H1 (cell line): ENCODE measurements at regions not wholly inside any gene's neighbourhood (a gene's known extent, or its start where the extent isn't known, plus 50 kb on each side); places are given as distances from the start of the nearest gene placed in this dataset.
A peak's percentile ranks its signal among the peaks of the same experiment; 100 is the strongest.

Experiments used
- CTCF ChIA-PET: fragments of 300-600 bp; sonication (Branson Sonifier 250); formaldehyde crosslinking; loops from one replicate; lab custom pipeline; 2021; ENCODE audit not compliant: partially characterized antibody; lab: Charles Lee
- POLR2A ChIA-PET: fragments of 300-600 bp; sonication (Branson Sonifier 250); formaldehyde crosslinking; loops from one replicate; lab custom pipeline; 2021; ENCODE audit warnings: inconsistent platforms; ENCODE audit not compliant: partially characterized antibody; lab: Charles Lee
- DNase-seq, 2 experiments: peaks; one replicate each; pipeline versions ENCODE4 v3.0.0 to v3.0.0-alpha.2; 2010 to 2022; ENCODE audit warnings: low spot score in 2 of 2, low read depth in 1 of 2, mixed read lengths in 1 of 2
- FAIRE-seq: peaks from 2 replicates; lab custom pipeline; 2011; peaks lifted over from hg19 to GRCh38; lab: Jason Lieb, UNC
- H2AFZ ChIP-seq: 2 replicates; pipeline ENCODE4 v1.8.1; 2012; ENCODE audit warnings: low read length, inconsistent platforms
- H2AK5ac ChIP-seq: 2 replicates; pipeline ENCODE4 v1.6.1; 2013; ENCODE audit warnings: low read depth, low read length
- H2BK120ac ChIP-seq: replicated peaks from 2 replicates; pipeline ENCODE3; 2013; ENCODE audit warnings: low read depth, low read length, inconsistent platforms
- H2BK12ac ChIP-seq: 2 replicates; pipeline ENCODE4 v1.6.1; 2013; ENCODE audit warnings: low read depth, low read length
- H2BK15ac ChIP-seq: 2 replicates; pipeline ENCODE4 v1.6.1; 2013; ENCODE audit warnings: low read length
- H2BK20ac ChIP-seq: 2 replicates; pipeline ENCODE4 v1.6.1; 2013; ENCODE audit warnings: low read length
- H2BK5ac ChIP-seq: 2 replicates; pipeline ENCODE4 v1.6.1; 2013; ENCODE audit warnings: low read depth, low read length
- H3K14ac ChIP-seq: 2 replicates; pipeline ENCODE4 v1.6.1; 2013; ENCODE audit warnings: inconsistent platforms; ENCODE audit not compliant: insufficient read length
- H3K18ac ChIP-seq: 2 replicates; pipeline ENCODE4 v1.6.1; 2013; ENCODE audit warnings: low read length; ENCODE audit errors: extremely low read depth
- H3K23ac ChIP-seq: 2 replicates; pipeline ENCODE4 v1.6.1; 2013; ENCODE audit warnings: inconsistent platforms; ENCODE audit not compliant: insufficient read length
- H3K23me2 ChIP-seq: 2 replicates; pipeline ENCODE4 v1.6.1; 2013; ENCODE audit warnings: low read depth, low read length
- H3K27ac ChIP-seq: 2 replicates; pipeline ENCODE4 v1.6.1; 2011; ENCODE audit warnings: low read depth, low read length, inconsistent platforms
- H3K27me3 ChIP-seq, 4 experiments: replicated peaks in 1 of 4; 1 replicate in 1 of 4; 2 replicates in 3 of 4; pipeline versions ENCODE4 v1.6.1 to v1.8.1; 2011 to 2013; ENCODE audit warnings: low read length in 3 of 4, mild to moderate bottlenecking in 3 of 4, inconsistent platforms in 2 of 4, mixed read lengths in 2 of 4, moderate library complexity in 1 of 4; ENCODE audit not compliant: control insufficient read depth in 3 of 4, insufficient read depth in 3 of 4; ENCODE audit errors: extremely low read depth in 1 of 4
- H3K36me3 ChIP-seq, 4 experiments: 2 replicates each; pipeline versions ENCODE4 v1.6.1 to v1.8.1; 2011 to 2013; ENCODE audit warnings: mild to moderate bottlenecking in 4 of 4, low read length in 3 of 4, moderate library complexity in 2 of 4, control low read depth in 1 of 4, inconsistent platforms in 1 of 4; ENCODE audit not compliant: insufficient read depth in 4 of 4, control insufficient read depth in 2 of 4
- H3K4ac ChIP-seq: replicated peaks from 2 replicates; pipeline ENCODE3; 2013; ENCODE audit warnings: low read length, low read depth, mixed read lengths, inconsistent platforms; ENCODE audit not compliant: insufficient read length
- H3K4me1 ChIP-seq, 4 experiments: replicated peaks in 1 of 4; 1 replicate in 1 of 4; 2 replicates in 3 of 4; pipeline versions ENCODE4 v1.6.1 to v1.8.1; 2011 to 2013; ENCODE audit warnings: low read length in 3 of 4, inconsistent platforms in 2 of 4, mixed read lengths in 1 of 4; ENCODE audit not compliant: insufficient read depth in 4 of 4, control insufficient read depth in 3 of 4
- H3K4me2 ChIP-seq, 2 experiments: 2 replicates each; pipeline versions ENCODE4 v1.6.1 to v1.8.1; 2011 to 2013; ENCODE audit warnings: low read depth in 2 of 2, low read length in 2 of 2, control low read depth in 1 of 2, inconsistent platforms in 1 of 2, mild to moderate bottlenecking in 1 of 2; ENCODE audit not compliant: insufficient read depth in 1 of 2
- H3K4me3 ChIP-seq, 4 experiments: fragments of 200-600, 300-600 bp in 1 of 4; sonication (generic), shearing (Covaris generic), sonication (Bioruptor Twin) in 1 of 4; 2 replicates each; pipeline versions ENCODE4 v1.5.1 to v1.8.1; 2011 to 2016; ENCODE audit warnings: low read length in 4 of 4, low read depth in 3 of 4, control low read depth in 2 of 4, inconsistent platforms in 2 of 4, mild to moderate bottlenecking in 2 of 4, mixed read lengths in 1 of 4, moderate library complexity in 1 of 4; ENCODE audit not compliant: insufficient read depth in 2 of 4; ENCODE audit errors: extremely low read depth in 1 of 4
- H3K56ac ChIP-seq: replicated peaks from 2 replicates; pipeline ENCODE3; 2013; ENCODE audit warnings: low read depth, mild to moderate bottlenecking, mixed read lengths, low read length, inconsistent platforms; ENCODE audit not compliant: insufficient read length
- H3K79me1 ChIP-seq: 2 replicates; pipeline ENCODE4 v1.6.1; 2013; ENCODE audit warnings: low read depth, low read length, control low read depth
- H3K79me2 ChIP-seq, 2 experiments: 2 replicates each; pipeline versions ENCODE4 v1.6.1 to v1.8.1; 2012 to 2013; ENCODE audit warnings: low read length in 2 of 2, mild to moderate bottlenecking in 2 of 2, inconsistent platforms in 1 of 2; ENCODE audit not compliant: insufficient read depth in 2 of 2, control insufficient read depth in 1 of 2
- H3K9ac ChIP-seq, 4 experiments: replicated peaks in 1 of 4; 1 replicate in 1 of 4; 2 replicates in 3 of 4; pipeline versions ENCODE4 v1.6.1 to v1.8.1; 2011 to 2013; ENCODE audit warnings: low read depth in 3 of 4, low read length in 3 of 4, control low read depth in 2 of 4, mild to moderate bottlenecking in 2 of 4, moderate library complexity in 2 of 4, inconsistent platforms in 1 of 4; ENCODE audit errors: extremely low read depth in 1 of 4
- H3K9me3 ChIP-seq, 2 experiments: 2 replicates each; pipeline versions ENCODE4 v1.6.1 to v1.8.1; 2012 to 2013; ENCODE audit warnings: mild to moderate bottlenecking in 2 of 2, moderate library complexity in 2 of 2, control low read depth in 1 of 2, inconsistent platforms in 1 of 2, low read depth in 1 of 2, low read length in 1 of 2, mixed read lengths in 1 of 2; ENCODE audit not compliant: insufficient read depth in 2 of 2
- H4K20me1 ChIP-seq, 2 experiments: replicated peaks in 1 of 2; 2 replicates each; pipeline versions ENCODE3 to v1.8.1; 2011 to 2013; ENCODE audit warnings: inconsistent platforms in 2 of 2, low read length in 2 of 2, mild to moderate bottlenecking in 1 of 2; ENCODE audit not compliant: insufficient read depth in 2 of 2, control insufficient read depth in 1 of 2
- H4K5ac ChIP-seq: 2 replicates; pipeline ENCODE4 v1.6.1; 2013; ENCODE audit warnings: low read length, low read depth, mixed read lengths, inconsistent platforms; ENCODE audit not compliant: insufficient read length
- H4K8ac ChIP-seq: 2 replicates; pipeline ENCODE4 v1.8.0; 2013; ENCODE audit warnings: mild to moderate bottlenecking, moderate library complexity, low read length, inconsistent platforms; ENCODE audit not compliant: insufficient read depth; ENCODE audit errors: extremely low read depth
- H4K91ac ChIP-seq: replicated peaks from 2 replicates; pipeline ENCODE3; 2013; ENCODE audit warnings: low read length, mixed read lengths, inconsistent platforms; ENCODE audit not compliant: insufficient read length
- SP4 ChIP-seq: IDR thresholded peaks from 2 replicates; pipeline ENCODE4 v1.6.1; 2012; ENCODE audit warnings: low read length, inconsistent platforms
- YY1 ChIP-seq: IDR thresholded peaks from 2 replicates; pipeline ENCODE4 v1.6.1; 2011; ENCODE audit warnings: low read depth, mild to moderate bottlenecking, low read length
- WGBS, 2 experiments: shearing (Covaris generic) in 1 of 2; methylation state at CpG; one replicate each; pipeline versions ENCODE4 v1.1.6 to v1.1.7; 2013 to 2015; ENCODE audit warnings: low lambda C conversion rate in 2 of 2, mixed read lengths in 2 of 2, inconsistent platforms in 1 of 2, low coverage in 1 of 2, missing lambda C conversion rate in 1 of 2; ENCODE audit not compliant: insufficient replicate concordance in 2 of 2, insufficient coverage in 1 of 2, insufficient read length in 1 of 2; ENCODE audit errors: extremely low coverage in 1 of 2, missing lambda C conversion rate in 1 of 2; 5-methylcytosine and 5-hydroxymethylcytosine counted together

DNA sequence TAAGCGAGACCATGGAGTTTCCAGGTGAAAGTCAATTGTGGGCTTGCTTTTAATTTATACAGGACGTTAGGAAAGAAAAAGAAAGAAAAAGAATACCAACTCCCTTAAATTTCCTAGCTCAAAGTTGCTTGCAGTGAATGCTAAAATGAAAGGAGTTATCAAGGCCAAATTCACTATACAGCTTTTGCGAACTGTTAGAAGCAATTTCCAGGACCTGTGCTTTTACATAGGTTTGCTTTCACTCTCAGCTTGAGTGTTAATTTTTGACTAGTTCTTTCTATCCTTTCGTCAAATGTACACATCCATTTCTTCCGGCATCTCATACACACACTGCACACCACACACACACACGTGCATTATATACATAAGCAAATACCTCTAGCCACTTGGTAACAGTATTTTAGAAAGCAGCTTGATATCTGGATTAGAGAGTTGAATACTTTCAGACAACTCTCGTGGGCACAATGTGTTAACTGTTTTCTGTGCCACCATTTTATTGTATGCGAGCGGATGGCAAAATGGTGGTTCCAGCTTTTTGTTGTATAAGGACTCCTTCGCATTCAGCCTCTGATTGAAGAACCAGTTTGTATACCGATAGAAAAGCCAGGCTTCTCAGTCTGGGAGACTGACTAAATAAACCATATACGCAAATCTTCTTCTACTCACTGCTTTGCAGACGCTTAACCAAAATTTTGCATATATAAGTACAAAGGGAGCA lies 381.8 kb downstream of the MTX2 start:
- Histone ChIP-seq H2BK12ac (no peak overlapping the region), H2AK5ac (no peak overlapping the region), H2AFZ (no peak overlapping the region), H3K4me2 (no peak overlapping the region), H3K56ac (no peak overlapping the region), H2BK120ac (no peak overlapping the region), H2BK20ac (no peak overlapping the region), H3K27ac (no peak overlapping the region), H3K4me1 (peaks cover 0 to 6% (median 3%) of the 10 kb centered on the region in 4 experiments; a peak in 3 of 7 replicates), H2BK15ac (no peak overlapping the region; the same call in 1 of the 2 replicates), H3K79me2 (no peaks in the 10 kb centered on the region), H4K91ac (no peak overlapping the region), H3K4ac (no peak overlapping the region), H4K8ac (no peak overlapping the region), H3K9me3 (no peaks in the 10 kb centered on the region), H4K5ac (no peak overlapping the region), H3K18ac (no peak overlapping the region), H4K20me1 (no peaks in the 10 kb centered on the region), H3K9ac (no peak overlapping the region), H3K14ac (no peak overlapping the region), H3K4me3 (no peak overlapping the region), H3K23ac (no peak overlapping the region), H3K23me2 (no peaks in the 10 kb centered on the region; the same call in 1 of the 2 replicates), H3K79me1 (no peaks in the 10 kb centered on the region), H2BK5ac (no peak overlapping the region), H3K27me3 (peaks cover 0 to 2% (median 0%) of the 10 kb centered on the region in 4 experiments; a peak in 4 of 7 replicates), H3K36me3 (no peaks in the 10 kb centered on the region)
- DNase-seq (no peak), FAIRE-seq (no peak)
- no peak for TF ChIP-seq SP4
- TF ChIP-seq YY1, result 0 out of 2 replicates have a peak, but pooled peaks have one; percentile 40
- 90% methylated on average over 13 of the region's 13 CpGs; no CpG with 5 or more reads in 1 of the 2 experiments for WGBS, 2 experiments
- POLR2A ChIA-PET, result no interaction called here
- CTCF ChIA-PET, result interaction anchor here (0.6 to 7.9 kb wide), 50 partner anchors 9 to 742 kb away, joined by 3 to 123 read pairs (median 6); partner anchors contain the start of gene HOXD8
